ENCODE measurements at regions not wholly inside any gene's neighbourhood (a gene's known extent, or its start where the extent isn't known, plus 50 kb on each side); places are given as distances from the start of the nearest gene placed in this dataset.

DNA sequence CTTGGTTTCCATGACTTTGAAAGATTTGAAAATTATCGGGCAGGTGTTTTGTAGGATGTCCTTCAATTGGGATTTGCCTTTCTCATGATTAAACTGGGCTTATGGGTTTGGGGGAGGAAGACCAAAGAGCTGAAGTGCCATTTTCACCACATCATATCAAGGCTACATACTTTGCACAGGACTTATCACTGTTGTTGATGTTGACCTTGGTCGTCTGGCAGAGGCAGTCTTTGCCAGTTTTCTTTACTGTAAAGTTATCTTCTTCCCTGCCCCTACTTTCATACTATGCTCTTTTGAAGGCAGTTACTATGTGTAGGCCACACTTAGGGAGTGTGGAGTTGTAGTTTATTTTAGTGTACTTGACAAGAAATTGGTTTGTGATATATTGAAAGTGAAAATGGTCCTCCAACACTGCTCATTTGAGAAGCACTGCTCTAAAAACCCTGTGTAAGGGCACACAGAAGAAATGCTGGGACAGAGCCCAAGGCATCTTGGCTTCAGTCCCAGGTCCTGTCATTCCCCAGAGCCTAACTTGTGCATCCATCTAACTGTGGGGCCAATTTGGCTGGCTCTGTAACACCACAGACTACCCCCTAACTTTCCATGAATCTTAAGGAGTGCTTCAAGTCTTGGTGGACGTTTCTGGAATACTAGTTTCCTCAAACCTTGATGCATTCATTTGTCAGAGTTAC, 384.9 kb downstream of the KCNRG start:
- Mint-ChIP-seq H3K9me3 (ENCODE audit: unreplicated experiment) (peaks cover 6% of the 10 kb centered on the region), H3K4me3 (ENCODE audit: unreplicated experiment) (no peak overlapping the region), H3K27ac (ENCODE audit: unreplicated experiment) (peak overlapping the region; percentile 5), H3K4me1 (ENCODE audit: low read depth, unreplicated experiment) (peaks cover 20% of the 10 kb centered on the region), H3K27me3 (ENCODE audit: low read depth, unreplicated experiment) (no peaks in the 10 kb centered on the region), H3K36me3 (ENCODE audit: low read depth, unreplicated experiment) (no peaks in the 10 kb centered on the region)
- H3K4me1 ChIP-seq (ENCODE audit: insufficient read depth, low read length): peaks cover 18% of the 10 kb centered on the region
- H3K27me3 ChIP-seq (ENCODE audit: insufficient read depth, low read length): no peaks in the 10 kb centered on the region
- no peak overlapping the region for H3K9ac ChIP-seq (ENCODE audit: low read length)
- H3K9me3 ChIP-seq (ENCODE audit: insufficient read depth, low read depth, low read length): no peaks in the 10 kb centered on the region
- H3K36me3 ChIP-seq (ENCODE audit: insufficient read depth, low read length): no peaks in the 10 kb centered on the region
- peak overlapping the region; percentile 27 for H2AFZ ChIP-seq (ENCODE audit: low read depth, low read length)
- no peak for TF ChIP-seq EZH2 (IDR thresholded peaks at IDR 0.05; ENCODE audit: insufficient read depth, low read length)
- TF ChIP-seq, protein P1, sequence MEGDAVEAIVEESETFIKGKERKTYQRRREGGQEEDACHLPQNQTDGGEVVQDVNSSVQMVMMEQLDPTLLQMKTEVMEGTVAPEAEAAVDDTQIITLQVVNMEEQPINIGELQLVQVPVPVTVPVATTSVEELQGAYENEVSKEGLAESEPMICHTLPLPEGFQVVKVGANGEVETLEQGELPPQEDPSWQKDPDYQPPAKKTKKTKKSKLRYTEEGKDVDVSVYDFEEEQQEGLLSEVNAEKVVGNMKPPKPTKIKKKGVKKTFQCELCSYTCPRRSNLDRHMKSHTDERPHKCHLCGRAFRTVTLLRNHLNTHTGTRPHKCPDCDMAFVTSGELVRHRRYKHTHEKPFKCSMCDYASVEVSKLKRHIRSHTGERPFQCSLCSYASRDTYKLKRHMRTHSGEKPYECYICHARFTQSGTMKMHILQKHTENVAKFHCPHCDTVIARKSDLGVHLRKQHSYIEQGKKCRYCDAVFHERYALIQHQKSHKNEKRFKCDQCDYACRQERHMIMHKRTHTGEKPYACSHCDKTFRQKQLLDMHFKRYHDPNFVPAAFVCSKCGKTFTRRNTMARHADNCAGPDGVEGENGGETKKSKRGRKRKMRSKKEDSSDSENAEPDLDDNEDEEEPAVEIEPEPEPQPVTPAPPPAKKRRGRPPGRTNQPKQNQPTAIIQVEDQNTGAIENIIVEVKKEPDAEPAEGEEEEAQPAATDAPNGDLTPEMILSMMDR (IDR thresholded peaks at IDR 0.05; ENCODE audit: insufficient read depth, low read depth, low read length): no peak
- H3K4me3 ChIP-seq (ENCODE audit: insufficient read depth, low read depth, low read length): no peak overlapping the region
- peak overlapping the region; percentile 65 for H3K4me2 ChIP-seq (ENCODE audit: low read length)
- peak overlapping the region; percentile 53 for H3K27ac ChIP-seq (ENCODE audit: low read depth, low read length)
- peak; percentile 68 for FAIRE-seq
- no peaks in the 10 kb centered on the region for H4K20me1 ChIP-seq (ENCODE audit: insufficient read depth, low read length)
- DNase-seq (ENCODE audit: low read depth): peak; percentile 59
- no peaks in the 10 kb centered on the region for H3K79me2 ChIP-seq (ENCODE audit: insufficient read depth, low read length)

DNA sequence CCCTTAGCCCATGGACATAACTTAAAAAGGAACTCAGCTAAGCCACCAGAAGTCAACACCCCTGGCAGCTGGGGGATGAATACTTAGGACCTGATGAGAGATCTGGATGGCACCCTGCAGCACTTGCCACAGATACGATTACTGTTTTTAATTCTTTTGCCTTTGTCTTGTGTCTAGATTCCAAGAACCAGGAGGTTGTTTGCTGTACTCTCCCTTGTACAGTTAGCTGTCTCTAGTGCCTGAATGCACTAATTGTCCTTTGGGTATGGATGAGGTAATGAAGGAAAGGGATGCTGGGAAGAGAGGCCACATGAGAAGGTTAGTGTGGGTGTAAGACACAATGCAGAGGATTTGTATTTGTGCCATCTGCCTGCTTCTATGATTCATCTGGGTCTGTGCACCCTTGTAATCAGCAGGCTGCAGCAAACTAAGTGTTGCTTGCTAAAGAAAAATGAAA, 385.8 kb downstream of the KCNRG start:
- peak overlapping the region; percentile 7 for H2AFZ ChIP-seq (ENCODE audit: low read depth, low read length)
- TF ChIP-seq EZH2 (IDR thresholded peaks at IDR 0.05; ENCODE audit: insufficient read depth, low read length): no peak
- TF ChIP-seq, protein P1 (IDR thresholded peaks at IDR 0.05; ENCODE audit: insufficient read depth, low read depth, low read length): no peak
- H3K4me3 Mint-ChIP-seq (ENCODE audit: unreplicated experiment): peak overlapping the region; percentile 17

More for the DNA sequence above, 385.8 kb downstream of the KCNRG start:
- no peaks in the 10 kb centered on the region for H3K79me2 ChIP-seq (ENCODE audit: insufficient read depth, low read length)
- no peaks in the 10 kb centered on the region for H3K27me3 ChIP-seq (ENCODE audit: insufficient read depth, low read length)
- peak overlapping the region; percentile 49 for H3K9ac ChIP-seq (ENCODE audit: low read length)
- FAIRE-seq (peak; percentile 64), DNase-seq (ENCODE audit: low read depth) (peak; percentile 96)
- peak overlapping the region; percentile 53 for H3K27ac ChIP-seq (ENCODE audit: low read depth, low read length)
- Mint-ChIP-seq H3K27ac (ENCODE audit: unreplicated experiment) (peak overlapping the region; percentile 28), H3K27me3 (ENCODE audit: low read depth, unreplicated experiment) (no peaks in the 10 kb centered on the region), H3K4me1 (ENCODE audit: low read depth, unreplicated experiment) (peaks cover 20% of the 10 kb centered on the region), H3K36me3 (ENCODE audit: low read depth, unreplicated experiment) (no peaks in the 10 kb centered on the region), H3K9me3 (ENCODE audit: unreplicated experiment) (peaks cover 6% of the 10 kb centered on the region)
- H3K4me3 ChIP-seq (ENCODE audit: insufficient read depth, low read depth, low read length): no peak overlapping the region
- no peaks in the 10 kb centered on the region for H4K20me1 ChIP-seq (ENCODE audit: insufficient read depth, low read length)
- peaks cover 18% of the 10 kb centered on the region for H3K4me1 ChIP-seq (ENCODE audit: insufficient read depth, low read length)
- peak overlapping the region; percentile 65 for H3K4me2 ChIP-seq (ENCODE audit: low read length)
- H3K9me3 ChIP-seq (ENCODE audit: insufficient read depth, low read depth, low read length): no peaks in the 10 kb centered on the region
- no peaks in the 10 kb centered on the region for H3K36me3 ChIP-seq (ENCODE audit: insufficient read depth, low read length)

Data from astrocyte (in vitro differentiated cells and primary cell).